Parathyroid adenoma (tissue), 2 donors: ENCODE measurements at regions not wholly inside any gene's neighbourhood (a gene's known extent, or its start where the extent isn't known, plus 50 kb on each side); places are given as distances from the start of the nearest gene placed in this dataset.
"Not testable (repeated sequence)": the region's sequence is repeated elsewhere in the genome, so short reads cannot be mapped to it uniquely, and the experiment has no call there.

Source experiments
- H2AFZ ChIP-seq: fragments of 300-600 bp; sonication (generic); one replicate; pipeline ENCODE4 v1.7.0; 2017; ENCODE audit warnings: antibody characterized with exemption, mild to moderate bottlenecking
- H3K27ac ChIP-seq: fragments of 300-600 bp; sonication (generic); one replicate; pipeline ENCODE4 v1.7.0; 2017
- H3K27me3 ChIP-seq: fragments of 300-600 bp; sonication (generic); one replicate; pipeline ENCODE4 v1.7.0; 2017; ENCODE audit warnings: low read length; ENCODE audit not compliant: control insufficient read depth, insufficient read depth
- H3K36me3 ChIP-seq: fragments of 300-600 bp; sonication (generic); one replicate; pipeline ENCODE4 v1.7.0; 2017; ENCODE audit warnings: low read length; ENCODE audit not compliant: control insufficient read depth, insufficient read depth
- H3K4me1 ChIP-seq: fragments of 300-600 bp; sonication (generic); one replicate; pipeline ENCODE4 v1.7.0; 2017; ENCODE audit warnings: control low read depth
- H3K4me2 ChIP-seq: fragments of 300-600 bp; sonication (generic); one replicate; pipeline ENCODE4 v1.7.0; 2017; ENCODE audit warnings: low read length
- H3K4me3 ChIP-seq: fragments of 300-600 bp; sonication (generic); one replicate; pipeline ENCODE4 v1.7.0; 2017; ENCODE audit warnings: low read depth, low read length
- H3K79me2 ChIP-seq: fragments of 300-600 bp; sonication (generic); one replicate; pipeline ENCODE4 v1.7.0; 2017; ENCODE audit warnings: control low read depth
- H3K9ac ChIP-seq: fragments of 300-600 bp; sonication (generic); one replicate; pipeline ENCODE4 v1.7.0; 2017; ENCODE audit warnings: mild to moderate bottlenecking
- H3K9me3 ChIP-seq: fragments of 300-600 bp; sonication (generic); one replicate; pipeline ENCODE4 v1.7.0; 2017; ENCODE audit warnings: low read length; ENCODE audit not compliant: control insufficient read depth
- TF ChIP-seq, protein P1 (sequence below): fragments of 300-600 bp; sonication (generic); IDR thresholded peaks from one replicate; pipeline ENCODE4 v1.7.0; 2017; ENCODE audit warnings: antibody characterized with exemption, mild to moderate bottlenecking
- donor health status: primary hyperparathyroidism.

DNA sequence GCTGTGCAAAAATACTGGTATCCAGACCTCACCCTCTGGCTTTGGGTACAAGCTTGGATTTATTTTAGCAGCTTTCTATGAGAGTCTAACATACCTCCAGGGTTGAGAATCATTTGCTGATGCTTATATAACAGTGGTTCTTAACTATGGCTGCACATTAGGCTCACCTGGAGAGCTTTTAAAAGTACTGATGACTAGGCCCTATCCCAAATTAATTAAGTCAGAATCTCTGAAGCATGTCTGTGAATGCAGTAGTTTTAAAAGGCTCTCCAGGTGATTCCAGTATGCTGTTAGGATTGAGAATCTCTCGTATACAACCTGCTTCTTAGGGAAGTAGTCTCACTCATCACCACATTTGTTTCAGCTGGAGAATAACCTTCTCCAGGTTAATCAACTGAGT lies 99.2 kb downstream of the PDHA2 start:
- no peaks in the 10 kb centered on the region for H3K27me3 ChIP-seq
- H3K9me3 ChIP-seq: no peaks in the 10 kb centered on the region
- H3K4me1 ChIP-seq: no peaks in the 10 kb centered on the region
- TF ChIP-seq, protein P1, sequence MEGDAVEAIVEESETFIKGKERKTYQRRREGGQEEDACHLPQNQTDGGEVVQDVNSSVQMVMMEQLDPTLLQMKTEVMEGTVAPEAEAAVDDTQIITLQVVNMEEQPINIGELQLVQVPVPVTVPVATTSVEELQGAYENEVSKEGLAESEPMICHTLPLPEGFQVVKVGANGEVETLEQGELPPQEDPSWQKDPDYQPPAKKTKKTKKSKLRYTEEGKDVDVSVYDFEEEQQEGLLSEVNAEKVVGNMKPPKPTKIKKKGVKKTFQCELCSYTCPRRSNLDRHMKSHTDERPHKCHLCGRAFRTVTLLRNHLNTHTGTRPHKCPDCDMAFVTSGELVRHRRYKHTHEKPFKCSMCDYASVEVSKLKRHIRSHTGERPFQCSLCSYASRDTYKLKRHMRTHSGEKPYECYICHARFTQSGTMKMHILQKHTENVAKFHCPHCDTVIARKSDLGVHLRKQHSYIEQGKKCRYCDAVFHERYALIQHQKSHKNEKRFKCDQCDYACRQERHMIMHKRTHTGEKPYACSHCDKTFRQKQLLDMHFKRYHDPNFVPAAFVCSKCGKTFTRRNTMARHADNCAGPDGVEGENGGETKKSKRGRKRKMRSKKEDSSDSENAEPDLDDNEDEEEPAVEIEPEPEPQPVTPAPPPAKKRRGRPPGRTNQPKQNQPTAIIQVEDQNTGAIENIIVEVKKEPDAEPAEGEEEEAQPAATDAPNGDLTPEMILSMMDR: no peak
- no peak overlapping the region for H2AFZ ChIP-seq
- no peak overlapping the region for H3K4me3 ChIP-seq
- no peaks in the 10 kb centered on the region for H3K79me2 ChIP-seq
- H3K27ac ChIP-seq: no peak overlapping the region
- H3K4me2 ChIP-seq: no peak overlapping the region
- H3K9ac ChIP-seq: no peak overlapping the region
- H3K36me3 ChIP-seq: no peaks in the 10 kb centered on the region

DNA sequence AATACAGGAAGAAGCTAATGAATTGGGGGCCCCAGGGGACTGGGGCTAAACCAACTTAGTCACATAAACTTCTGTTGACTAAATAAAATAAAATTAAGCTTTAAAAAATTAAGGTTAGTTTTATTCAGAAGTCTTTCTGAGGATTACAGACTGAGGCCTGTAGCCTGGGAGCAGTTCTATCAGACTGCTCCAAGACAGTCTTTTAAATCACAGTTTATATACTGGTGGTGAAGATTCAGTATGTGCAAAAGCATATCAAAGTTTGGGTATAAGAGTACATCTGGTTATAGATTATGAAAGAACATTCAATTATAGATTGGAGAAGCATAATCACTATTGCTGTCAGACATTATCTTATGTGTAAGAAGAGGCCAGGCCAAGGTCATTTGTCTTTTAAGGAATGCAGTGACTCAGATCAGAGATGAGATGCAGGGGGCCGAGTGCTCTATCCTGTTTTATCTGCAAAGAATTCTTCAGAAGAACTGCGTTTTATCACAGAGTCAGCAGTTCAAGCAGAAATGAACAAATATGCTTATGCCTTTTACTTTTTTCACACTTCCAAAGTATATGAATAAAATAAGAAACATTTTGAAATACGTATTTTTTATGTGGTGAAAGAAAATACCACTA lies 109.4 kb downstream of the PDHA2 start:
- H3K4me1 ChIP-seq: no peaks in the 10 kb centered on the region
- H3K79me2 ChIP-seq: no peaks in the 10 kb centered on the region
- H3K4me3 ChIP-seq: no peak overlapping the region
- no peak overlapping the region for H3K4me2 ChIP-seq
- H3K27ac ChIP-seq: no peak overlapping the region
- no peaks in the 10 kb centered on the region for H3K36me3 ChIP-seq
- TF ChIP-seq, protein P1: no peak
- H3K9me3 ChIP-seq: no peaks in the 10 kb centered on the region
- no peak overlapping the region for H2AFZ ChIP-seq
- no peak overlapping the region for H3K9ac ChIP-seq
- H3K27me3 ChIP-seq: no peaks in the 10 kb centered on the region

DNA sequence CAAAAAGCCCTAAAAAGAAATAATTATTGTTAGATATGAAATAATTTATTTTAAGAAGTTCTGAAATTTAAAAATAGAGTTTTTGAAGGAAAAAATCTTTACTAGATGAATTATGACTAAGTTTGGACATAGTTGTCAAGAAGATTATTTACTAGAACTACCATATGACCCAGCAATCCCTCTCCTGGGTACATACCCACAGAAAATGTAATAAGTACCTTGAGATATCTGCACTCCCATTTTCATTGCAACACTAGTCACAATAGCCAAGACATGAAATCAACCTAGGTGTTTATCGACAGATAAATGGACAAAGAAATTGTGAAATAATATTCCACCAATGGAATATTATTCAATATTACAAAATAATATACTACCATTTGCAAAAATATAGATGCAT lies 109.9 kb downstream of the PDHA2 start:
- H3K4me3 ChIP-seq: no peak overlapping the region
- H3K9me3 ChIP-seq: no peaks in the 10 kb centered on the region
- H3K36me3 ChIP-seq: no peaks in the 10 kb centered on the region
- no peak overlapping the region for H3K27ac ChIP-seq
- H3K27me3 ChIP-seq: no peaks in the 10 kb centered on the region
- H3K79me2 ChIP-seq: no peaks in the 10 kb centered on the region
- TF ChIP-seq, protein P1: no peak
- no peak overlapping the region for H3K4me2 ChIP-seq
- no peaks in the 10 kb centered on the region for H3K4me1 ChIP-seq
- no peak overlapping the region for H3K9ac ChIP-seq
- no peak overlapping the region for H2AFZ ChIP-seq

DNA sequence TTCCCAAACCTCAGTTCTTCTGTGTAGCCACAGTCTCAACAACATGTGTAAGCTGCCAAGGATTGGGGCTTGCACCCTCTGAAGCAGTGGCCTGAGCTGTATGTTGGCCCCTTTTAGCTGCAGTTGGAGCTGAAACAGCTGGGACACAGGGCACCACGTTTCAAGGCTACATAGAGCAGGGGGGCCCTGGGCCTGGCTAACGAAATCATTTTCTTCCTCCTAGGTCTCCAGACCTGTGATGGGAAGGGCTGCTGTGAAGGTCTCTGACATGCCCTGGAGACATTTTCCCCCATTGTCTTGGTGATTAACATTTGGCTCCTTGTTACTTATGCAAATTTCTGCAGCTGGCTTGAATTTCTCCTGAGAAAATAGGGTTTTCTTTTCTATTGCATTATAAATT lies 112.6 kb downstream of the PDHA2 start:
- not testable (repeated sequence) for H3K9ac ChIP-seq, H3K36me3 ChIP-seq, H3K4me2 ChIP-seq, H3K27me3 ChIP-seq, H3K9me3 ChIP-seq, H3K4me3 ChIP-seq, H2AFZ ChIP-seq, H3K4me1 ChIP-seq, H3K79me2 ChIP-seq, H3K27ac ChIP-seq

DNA sequence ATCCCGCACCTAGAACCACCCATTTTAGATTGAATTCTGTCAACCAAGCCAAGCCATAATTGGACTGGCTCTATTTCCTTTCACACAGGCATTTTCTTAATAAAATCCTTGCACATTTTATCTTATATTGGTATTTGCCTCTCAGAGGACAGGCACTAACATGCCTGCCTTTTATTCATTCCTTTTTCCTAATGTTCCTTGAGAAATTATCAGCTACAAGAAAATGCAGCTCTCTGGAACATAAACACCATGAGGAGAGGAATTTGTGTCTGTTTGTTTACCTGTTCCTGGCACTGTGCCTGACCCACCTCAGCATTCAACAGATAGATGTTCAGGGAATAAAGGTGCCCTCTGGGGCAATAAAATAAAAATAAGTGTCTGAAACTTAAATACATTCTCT lies 116.2 kb downstream of the PDHA2 start:
- Histone ChIP-seq H3K4me3 (no peak overlapping the region), H3K9ac (no peak overlapping the region), H3K79me2 (no peaks in the 10 kb centered on the region), H3K9me3 (no peaks in the 10 kb centered on the region), H3K4me1 (no peaks in the 10 kb centered on the region), H3K27ac (no peak overlapping the region), H3K4me2 (no peak overlapping the region), H3K27me3 (no peaks in the 10 kb centered on the region), H2AFZ (no peak overlapping the region), H3K36me3 (no peaks in the 10 kb centered on the region)
- TF ChIP-seq, protein P1: no peak
